GM23338 (cell line): ENCODE measurements at regions not wholly inside any gene's neighbourhood (a gene's known extent, or its start where the extent isn't known, plus 50 kb on each side); places are given as distances from the start of the nearest gene placed in this dataset.

Experiments used
- CREB1 ChIP-seq: fragments of 250-450 bp; sonication (Bioruptor Pico); IDR thresholded peaks from 2 replicates; pipeline ENCODE4 v1.5.0; 2020; ENCODE audit warnings: low read depth, mild to moderate bottlenecking, moderate library complexity
- EZH2 ChIP-seq: fragments of 200-600 bp; sonication (generic); IDR thresholded peaks from one replicate; pipeline ENCODE4 v1.8.0; 2017; ENCODE audit warnings: antibody characterized with exemption, mild to moderate bottlenecking, low read depth; ENCODE audit not compliant: unreplicated experiment
- EZH2phosphoT487 ChIP-seq: fragments of 200-600 bp; sonication (generic); IDR thresholded peaks from one replicate; pipeline ENCODE4 v1.8.1; 2018; ENCODE audit warnings: antibody characterized with exemption; ENCODE audit not compliant: unreplicated experiment
- JUNB ChIP-seq: IDR thresholded peaks from one replicate; pipeline ENCODE4 v1.6.1; 2016; ENCODE audit warnings: antibody characterized with exemption; ENCODE audit not compliant: unreplicated experiment
- NANOG ChIP-seq: IDR thresholded peaks from 2 replicates; pipeline ENCODE4 v1.6.1; 2016; ENCODE audit warnings: antibody characterized with exemption, borderline replicate concordance
- POLR2AphosphoS5 ChIP-seq: IDR thresholded peaks from 2 replicates; pipeline ENCODE4 v1.6.1; 2016; ENCODE audit warnings: antibody characterized with exemption, low read depth
- STAT1 ChIP-seq: IDR thresholded peaks from one replicate; pipeline ENCODE4 v1.6.1; 2016; ENCODE audit warnings: antibody characterized with exemption; ENCODE audit not compliant: unreplicated experiment
- TF ChIP-seq, protein P1 (sequence below), 2 experiments: fragments of 200-600 bp in 1 of 2; sonication (generic) in 1 of 2; conservative IDR thresholded peaks; 2 replicates each; pipeline versions ENCODE4 v1.5.1 to v1.6.1; 2016 to 2017; ENCODE audit warnings: antibody characterized with exemption in 2 of 2, low read depth in 2 of 2, mild to moderate bottlenecking in 2 of 2, moderate library complexity in 1 of 2
- TF ChIP-seq, protein P2 (sequence below): IDR thresholded peaks from one replicate; pipeline ENCODE4 v1.6.1; 2018; ENCODE audit warnings: antibody characterized with exemption; ENCODE audit not compliant: unreplicated experiment
- TF ChIP-seq, protein P3 (sequence below): IDR thresholded peaks from 2 replicates; pipeline ENCODE4 v1.6.1; 2016; ENCODE audit warnings: antibody characterized with exemption

DNA sequence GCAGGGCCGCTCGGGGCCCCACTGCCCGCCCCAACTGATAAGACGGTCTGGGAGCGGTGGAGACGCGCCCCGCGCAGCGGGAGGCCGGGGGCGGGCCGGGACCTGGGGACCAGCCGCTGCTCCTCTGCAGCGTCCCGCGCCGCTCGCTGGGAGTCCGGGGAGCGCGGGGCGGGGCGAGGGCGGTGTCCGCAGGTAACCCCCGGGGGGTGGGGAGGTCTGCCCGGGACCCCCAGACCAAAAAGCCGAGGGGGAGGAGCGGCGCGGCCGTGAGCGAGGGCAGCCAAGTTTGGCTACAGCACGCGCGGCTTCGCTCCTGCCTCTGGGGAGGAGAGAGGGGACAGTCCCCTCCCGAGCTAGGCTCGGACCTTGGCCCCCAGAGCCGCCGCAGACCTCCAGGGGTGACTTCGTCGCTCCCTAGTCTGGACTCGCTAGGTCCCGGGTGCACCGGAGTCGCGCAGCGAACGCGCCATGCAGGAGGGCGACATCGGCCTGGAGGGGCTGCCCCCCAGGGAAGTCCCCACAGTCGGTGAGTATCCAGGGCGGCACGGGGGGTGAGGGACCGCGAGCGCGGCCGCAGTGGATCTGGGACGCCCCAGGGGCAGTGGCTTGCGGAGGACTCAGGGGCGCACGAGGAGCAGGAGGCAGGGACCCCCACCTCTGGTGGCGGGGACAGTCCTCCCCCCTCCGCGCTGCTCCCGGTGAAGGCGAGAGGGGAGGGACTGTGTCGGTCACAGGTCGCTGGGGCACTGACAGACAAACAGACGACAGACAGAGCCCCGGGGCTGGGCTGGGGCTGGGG lies 92.3 kb upstream of the ANO1 start:
- TF ChIP-seq, protein P1, sequence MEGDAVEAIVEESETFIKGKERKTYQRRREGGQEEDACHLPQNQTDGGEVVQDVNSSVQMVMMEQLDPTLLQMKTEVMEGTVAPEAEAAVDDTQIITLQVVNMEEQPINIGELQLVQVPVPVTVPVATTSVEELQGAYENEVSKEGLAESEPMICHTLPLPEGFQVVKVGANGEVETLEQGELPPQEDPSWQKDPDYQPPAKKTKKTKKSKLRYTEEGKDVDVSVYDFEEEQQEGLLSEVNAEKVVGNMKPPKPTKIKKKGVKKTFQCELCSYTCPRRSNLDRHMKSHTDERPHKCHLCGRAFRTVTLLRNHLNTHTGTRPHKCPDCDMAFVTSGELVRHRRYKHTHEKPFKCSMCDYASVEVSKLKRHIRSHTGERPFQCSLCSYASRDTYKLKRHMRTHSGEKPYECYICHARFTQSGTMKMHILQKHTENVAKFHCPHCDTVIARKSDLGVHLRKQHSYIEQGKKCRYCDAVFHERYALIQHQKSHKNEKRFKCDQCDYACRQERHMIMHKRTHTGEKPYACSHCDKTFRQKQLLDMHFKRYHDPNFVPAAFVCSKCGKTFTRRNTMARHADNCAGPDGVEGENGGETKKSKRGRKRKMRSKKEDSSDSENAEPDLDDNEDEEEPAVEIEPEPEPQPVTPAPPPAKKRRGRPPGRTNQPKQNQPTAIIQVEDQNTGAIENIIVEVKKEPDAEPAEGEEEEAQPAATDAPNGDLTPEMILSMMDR (conservative IDR thresholded peaks at IDR 0.05; ENCODE audit: low read depth in 2 of 2): no peak
- TF ChIP-seq, protein P2, sequence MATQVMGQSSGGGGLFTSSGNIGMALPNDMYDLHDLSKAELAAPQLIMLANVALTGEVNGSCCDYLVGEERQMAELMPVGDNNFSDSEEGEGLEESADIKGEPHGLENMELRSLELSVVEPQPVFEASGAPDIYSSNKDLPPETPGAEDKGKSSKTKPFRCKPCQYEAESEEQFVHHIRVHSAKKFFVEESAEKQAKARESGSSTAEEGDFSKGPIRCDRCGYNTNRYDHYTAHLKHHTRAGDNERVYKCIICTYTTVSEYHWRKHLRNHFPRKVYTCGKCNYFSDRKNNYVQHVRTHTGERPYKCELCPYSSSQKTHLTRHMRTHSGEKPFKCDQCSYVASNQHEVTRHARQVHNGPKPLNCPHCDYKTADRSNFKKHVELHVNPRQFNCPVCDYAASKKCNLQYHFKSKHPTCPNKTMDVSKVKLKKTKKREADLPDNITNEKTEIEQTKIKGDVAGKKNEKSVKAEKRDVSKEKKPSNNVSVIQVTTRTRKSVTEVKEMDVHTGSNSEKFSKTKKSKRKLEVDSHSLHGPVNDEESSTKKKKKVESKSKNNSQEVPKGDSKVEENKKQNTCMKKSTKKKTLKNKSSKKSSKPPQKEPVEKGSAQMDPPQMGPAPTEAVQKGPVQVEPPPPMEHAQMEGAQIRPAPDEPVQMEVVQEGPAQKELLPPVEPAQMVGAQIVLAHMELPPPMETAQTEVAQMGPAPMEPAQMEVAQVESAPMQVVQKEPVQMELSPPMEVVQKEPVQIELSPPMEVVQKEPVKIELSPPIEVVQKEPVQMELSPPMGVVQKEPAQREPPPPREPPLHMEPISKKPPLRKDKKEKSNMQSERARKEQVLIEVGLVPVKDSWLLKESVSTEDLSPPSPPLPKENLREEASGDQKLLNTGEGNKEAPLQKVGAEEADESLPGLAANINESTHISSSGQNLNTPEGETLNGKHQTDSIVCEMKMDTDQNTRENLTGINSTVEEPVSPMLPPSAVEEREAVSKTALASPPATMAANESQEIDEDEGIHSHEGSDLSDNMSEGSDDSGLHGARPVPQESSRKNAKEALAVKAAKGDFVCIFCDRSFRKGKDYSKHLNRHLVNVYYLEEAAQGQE: no peak
- TF ChIP-seq POLR2AphosphoS5 (no peak), EZH2phosphoT487 (no peak), EZH2 (peak; percentile 43), JUNB (no peak), STAT1 (no peak), NANOG (no peak), CREB1 (no peak)
- TF ChIP-seq, protein P3, sequence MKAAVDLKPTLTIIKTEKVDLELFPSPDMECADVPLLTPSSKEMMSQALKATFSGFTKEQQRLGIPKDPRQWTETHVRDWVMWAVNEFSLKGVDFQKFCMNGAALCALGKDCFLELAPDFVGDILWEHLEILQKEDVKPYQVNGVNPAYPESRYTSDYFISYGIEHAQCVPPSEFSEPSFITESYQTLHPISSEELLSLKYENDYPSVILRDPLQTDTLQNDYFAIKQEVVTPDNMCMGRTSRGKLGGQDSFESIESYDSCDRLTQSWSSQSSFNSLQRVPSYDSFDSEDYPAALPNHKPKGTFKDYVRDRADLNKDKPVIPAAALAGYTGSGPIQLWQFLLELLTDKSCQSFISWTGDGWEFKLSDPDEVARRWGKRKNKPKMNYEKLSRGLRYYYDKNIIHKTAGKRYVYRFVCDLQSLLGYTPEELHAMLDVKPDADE: no peak
